GM23338 (cell line): ENCODE measurements at regions not wholly inside any gene's neighbourhood (a gene's known extent, or its start where the extent isn't known, plus 50 kb on each side); places are given as distances from the start of the nearest gene placed in this dataset.

Source experiments
- ATAC-seq: fragments of 200-7000 bp; cut with Tn5 transposase; 3 replicates; pipeline ENCODE4 v1.9.1; 2020
- DNase-seq: peaks from one replicate; pipeline ENCODE4 v3.0.0-alpha.2; 2015; ENCODE audit warnings: low spot score
- H2AFZ ChIP-seq: fragments of 200-600 bp; sonication (generic); 2 replicates; pipeline ENCODE4 v1.8.0; 2016; ENCODE audit warnings: antibody characterized with exemption, mild to moderate bottlenecking, moderate library complexity
- H3F3A ChIP-seq: fragments of 200-600 bp; sonication (generic); replicated peaks from 2 replicates; pipeline ENCODE4 v1.8.0; 2017; ENCODE audit warnings: antibody characterized with exemption, mixed run types, low read depth
- H3K27ac ChIP-seq: fragments of 200-600 bp; sonication (generic); 2 replicates; pipeline ENCODE4 v1.6.1; 2016; ENCODE audit warnings: low read depth
- H3K27me3 ChIP-seq: fragments of 200-600 bp; sonication (generic); 2 replicates; pipeline ENCODE4 v1.8.0; 2016; ENCODE audit warnings: mild to moderate bottlenecking, mixed run types, moderate library complexity; ENCODE audit not compliant: insufficient read depth
- H3K36me3 ChIP-seq: fragments of 200-600 bp; sonication (generic); 2 replicates; pipeline ENCODE4 v1.8.0; 2016; ENCODE audit warnings: mild to moderate bottlenecking; ENCODE audit not compliant: insufficient read depth
- H3K4me1 ChIP-seq: fragments of 200-600 bp; sonication (generic); 2 replicates; pipeline ENCODE4 v1.8.0; 2016; ENCODE audit warnings: mild to moderate bottlenecking, moderate library complexity; ENCODE audit not compliant: insufficient read depth
- H3K4me2 ChIP-seq: fragments of 200-600 bp; sonication (generic); 2 replicates; pipeline ENCODE4 v1.7.1; 2017; ENCODE audit warnings: mixed run types
- H3K4me3 ChIP-seq: fragments of 200-600 bp; sonication (generic); 2 replicates; pipeline ENCODE4 v1.6.1; 2016; ENCODE audit warnings: mixed run types
- H3K79me2 ChIP-seq: fragments of 200-600 bp; sonication (generic); replicated peaks from 2 replicates; pipeline ENCODE4 v1.8.0; 2017; ENCODE audit warnings: mild to moderate bottlenecking; ENCODE audit not compliant: insufficient read depth
- H3K9me2 ChIP-seq: fragments of 200-600 bp; sonication (generic); 2 replicates; pipeline ENCODE4 v1.8.0; 2017; ENCODE audit not compliant: insufficient read depth
- H4K20me1 ChIP-seq: fragments of 200-600 bp; sonication (generic); replicated peaks from 2 replicates; pipeline ENCODE4 v1.8.0; 2017; ENCODE audit warnings: mild to moderate bottlenecking; ENCODE audit not compliant: insufficient read depth
- H3K27ac Mint-ChIP-seq: 2 replicates; pipeline ENCODE4 v1.8.0; 2020; ENCODE audit warnings: inconsistent platforms, mild to moderate bottlenecking, moderate library complexity, mixed read lengths
- H3K27me3 Mint-ChIP-seq: 3 replicates; pipeline ENCODE4 v1.8.0; 2022; ENCODE audit warnings: low read depth, mild to moderate bottlenecking, moderate library complexity, mixed read lengths, inconsistent platforms; ENCODE audit not compliant: insufficient read depth, poor library complexity
- H3K36me3 Mint-ChIP-seq: 3 replicates; pipeline ENCODE4 v1.8.0; 2021; ENCODE audit warnings: low read depth, mild to moderate bottlenecking, inconsistent platforms, moderate library complexity, mixed read lengths
- H3K4me1 Mint-ChIP-seq: 3 replicates; pipeline ENCODE4 v1.8.0; 2020; ENCODE audit warnings: mild to moderate bottlenecking, inconsistent platforms, mixed read lengths
- H3K4me3 Mint-ChIP-seq: 3 replicates; pipeline ENCODE4 v1.8.0; 2021; ENCODE audit warnings: moderate library complexity, mild to moderate bottlenecking, inconsistent platforms, mixed read lengths
- H3K9me3 Mint-ChIP-seq: 3 replicates; pipeline ENCODE4 v1.8.0; 2020; ENCODE audit warnings: moderate library complexity, mild to moderate bottlenecking, inconsistent platforms, mixed read lengths
- CREB1 ChIP-seq: fragments of 250-450 bp; sonication (Bioruptor Pico); IDR thresholded peaks from 2 replicates; pipeline ENCODE4 v1.5.0; 2020; ENCODE audit warnings: low read depth, mild to moderate bottlenecking, moderate library complexity
- EZH2 ChIP-seq: fragments of 200-600 bp; sonication (generic); IDR thresholded peaks from one replicate; pipeline ENCODE4 v1.8.0; 2017; ENCODE audit warnings: antibody characterized with exemption, mild to moderate bottlenecking, low read depth; ENCODE audit not compliant: unreplicated experiment
- EZH2phosphoT487 ChIP-seq: fragments of 200-600 bp; sonication (generic); IDR thresholded peaks from one replicate; pipeline ENCODE4 v1.8.1; 2018; ENCODE audit warnings: antibody characterized with exemption; ENCODE audit not compliant: unreplicated experiment
- JUNB ChIP-seq: IDR thresholded peaks from one replicate; pipeline ENCODE4 v1.6.1; 2016; ENCODE audit warnings: antibody characterized with exemption; ENCODE audit not compliant: unreplicated experiment
- NANOG ChIP-seq: IDR thresholded peaks from 2 replicates; pipeline ENCODE4 v1.6.1; 2016; ENCODE audit warnings: antibody characterized with exemption, borderline replicate concordance
- POLR2AphosphoS5 ChIP-seq: IDR thresholded peaks from 2 replicates; pipeline ENCODE4 v1.6.1; 2016; ENCODE audit warnings: antibody characterized with exemption, low read depth
- STAT1 ChIP-seq: IDR thresholded peaks from one replicate; pipeline ENCODE4 v1.6.1; 2016; ENCODE audit warnings: antibody characterized with exemption; ENCODE audit not compliant: unreplicated experiment
- ZNF114 ChIP-seq: fragments of 250-450 bp; sonication (Bioruptor Pico); IDR thresholded peaks from 2 replicates; pipeline ENCODE4 v1.5.0; 2020; ENCODE audit warnings: mild to moderate bottlenecking, moderate library complexity
- ZNF331 ChIP-seq: fragments of 250-450 bp; sonication (Bioruptor Pico); IDR thresholded peaks from 2 replicates; pipeline ENCODE4 v1.5.0; 2020; ENCODE audit warnings: low read depth, mild to moderate bottlenecking, moderate library complexity
- TF ChIP-seq, protein P1 (sequence below): IDR thresholded peaks from 2 replicates; pipeline ENCODE4 v1.6.1; 2016; ENCODE audit warnings: antibody characterized with exemption
- TF ChIP-seq, protein P2 (sequence below): IDR thresholded peaks from one replicate; pipeline ENCODE4 v1.6.1; 2018; ENCODE audit warnings: antibody characterized with exemption; ENCODE audit not compliant: unreplicated experiment
- TF ChIP-seq, protein P3 (sequence below), 2 experiments: fragments of 200-600 bp in 1 of 2; sonication (generic) in 1 of 2; conservative IDR thresholded peaks; 2 replicates each; pipeline versions ENCODE4 v1.5.1 to v1.6.1; 2016 to 2017; ENCODE audit warnings: antibody characterized with exemption in 2 of 2, low read depth in 2 of 2, mild to moderate bottlenecking in 2 of 2, moderate library complexity in 1 of 2
- TF ChIP-seq, protein P4 (sequence below): fragments of 250-450 bp; sonication (Bioruptor Pico); IDR thresholded peaks from 2 replicates; pipeline ENCODE4 v1.5.0; 2020; ENCODE audit warnings: mild to moderate bottlenecking, moderate library complexity

DNA sequence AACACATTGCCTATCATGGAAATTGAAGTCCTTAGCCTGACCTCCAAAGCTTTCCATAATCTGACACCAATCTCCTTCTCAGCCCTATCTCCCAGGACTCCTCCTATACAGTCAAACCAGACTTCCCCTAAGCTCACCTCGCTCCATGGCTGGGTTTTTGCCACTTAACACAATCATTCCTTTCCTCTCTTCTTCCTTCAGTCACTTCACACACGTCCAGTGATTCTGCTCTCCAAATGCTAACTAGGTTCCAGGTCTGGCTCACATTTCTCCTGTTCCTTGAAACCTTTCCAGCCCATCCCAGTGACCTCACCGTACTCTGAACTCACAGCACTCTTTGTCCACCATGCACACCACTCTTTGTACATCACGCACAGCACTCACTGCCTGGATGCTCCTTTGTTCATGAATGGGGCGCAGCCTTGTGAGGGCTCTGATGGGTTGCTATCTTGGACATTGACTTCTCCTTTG lies 98.4 kb downstream of the GLUL start:
- no peaks in the 10 kb centered on the region for H4K20me1 ChIP-seq
- Mint-ChIP-seq H3K9me3 (no peaks in the 10 kb centered on the region), H3K27ac (no peak overlapping the region), H3K36me3 (no peaks in the 10 kb centered on the region), H3K4me1 (no peaks in the 10 kb centered on the region), H3K27me3 (peaks cover 4% of the 10 kb centered on the region), H3K4me3 (no peak overlapping the region)
- no peaks in the 10 kb centered on the region for H3K79me2 ChIP-seq
- no peak overlapping the region for H3K4me2 ChIP-seq
- no peaks in the 10 kb centered on the region for H3K36me3 ChIP-seq
- no peak overlapping the region for H2AFZ ChIP-seq
- no peaks in the 10 kb centered on the region; the same call in none of the 2 replicates for H3K9me2 ChIP-seq
- H3K27ac ChIP-seq, result no peak overlapping the region
- TF ChIP-seq EZH2phosphoT487, result no peak
- TF ChIP-seq JUNB, result no peak
- no peak for TF ChIP-seq POLR2AphosphoS5
- no peak for TF ChIP-seq NANOG
- TF ChIP-seq, protein P1, sequence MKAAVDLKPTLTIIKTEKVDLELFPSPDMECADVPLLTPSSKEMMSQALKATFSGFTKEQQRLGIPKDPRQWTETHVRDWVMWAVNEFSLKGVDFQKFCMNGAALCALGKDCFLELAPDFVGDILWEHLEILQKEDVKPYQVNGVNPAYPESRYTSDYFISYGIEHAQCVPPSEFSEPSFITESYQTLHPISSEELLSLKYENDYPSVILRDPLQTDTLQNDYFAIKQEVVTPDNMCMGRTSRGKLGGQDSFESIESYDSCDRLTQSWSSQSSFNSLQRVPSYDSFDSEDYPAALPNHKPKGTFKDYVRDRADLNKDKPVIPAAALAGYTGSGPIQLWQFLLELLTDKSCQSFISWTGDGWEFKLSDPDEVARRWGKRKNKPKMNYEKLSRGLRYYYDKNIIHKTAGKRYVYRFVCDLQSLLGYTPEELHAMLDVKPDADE, result no peak
- TF ChIP-seq, protein P2, sequence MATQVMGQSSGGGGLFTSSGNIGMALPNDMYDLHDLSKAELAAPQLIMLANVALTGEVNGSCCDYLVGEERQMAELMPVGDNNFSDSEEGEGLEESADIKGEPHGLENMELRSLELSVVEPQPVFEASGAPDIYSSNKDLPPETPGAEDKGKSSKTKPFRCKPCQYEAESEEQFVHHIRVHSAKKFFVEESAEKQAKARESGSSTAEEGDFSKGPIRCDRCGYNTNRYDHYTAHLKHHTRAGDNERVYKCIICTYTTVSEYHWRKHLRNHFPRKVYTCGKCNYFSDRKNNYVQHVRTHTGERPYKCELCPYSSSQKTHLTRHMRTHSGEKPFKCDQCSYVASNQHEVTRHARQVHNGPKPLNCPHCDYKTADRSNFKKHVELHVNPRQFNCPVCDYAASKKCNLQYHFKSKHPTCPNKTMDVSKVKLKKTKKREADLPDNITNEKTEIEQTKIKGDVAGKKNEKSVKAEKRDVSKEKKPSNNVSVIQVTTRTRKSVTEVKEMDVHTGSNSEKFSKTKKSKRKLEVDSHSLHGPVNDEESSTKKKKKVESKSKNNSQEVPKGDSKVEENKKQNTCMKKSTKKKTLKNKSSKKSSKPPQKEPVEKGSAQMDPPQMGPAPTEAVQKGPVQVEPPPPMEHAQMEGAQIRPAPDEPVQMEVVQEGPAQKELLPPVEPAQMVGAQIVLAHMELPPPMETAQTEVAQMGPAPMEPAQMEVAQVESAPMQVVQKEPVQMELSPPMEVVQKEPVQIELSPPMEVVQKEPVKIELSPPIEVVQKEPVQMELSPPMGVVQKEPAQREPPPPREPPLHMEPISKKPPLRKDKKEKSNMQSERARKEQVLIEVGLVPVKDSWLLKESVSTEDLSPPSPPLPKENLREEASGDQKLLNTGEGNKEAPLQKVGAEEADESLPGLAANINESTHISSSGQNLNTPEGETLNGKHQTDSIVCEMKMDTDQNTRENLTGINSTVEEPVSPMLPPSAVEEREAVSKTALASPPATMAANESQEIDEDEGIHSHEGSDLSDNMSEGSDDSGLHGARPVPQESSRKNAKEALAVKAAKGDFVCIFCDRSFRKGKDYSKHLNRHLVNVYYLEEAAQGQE, result no peak
- TF ChIP-seq STAT1, result no peak
- no peak for TF ChIP-seq ZNF331
- no peak for TF ChIP-seq CREB1 (CRISPR knock-in tag)
- TF ChIP-seq EZH2, result no peak
- no peak for TF ChIP-seq ZNF114 (CRISPR knock-in tag)
- TF ChIP-seq, protein P3, sequence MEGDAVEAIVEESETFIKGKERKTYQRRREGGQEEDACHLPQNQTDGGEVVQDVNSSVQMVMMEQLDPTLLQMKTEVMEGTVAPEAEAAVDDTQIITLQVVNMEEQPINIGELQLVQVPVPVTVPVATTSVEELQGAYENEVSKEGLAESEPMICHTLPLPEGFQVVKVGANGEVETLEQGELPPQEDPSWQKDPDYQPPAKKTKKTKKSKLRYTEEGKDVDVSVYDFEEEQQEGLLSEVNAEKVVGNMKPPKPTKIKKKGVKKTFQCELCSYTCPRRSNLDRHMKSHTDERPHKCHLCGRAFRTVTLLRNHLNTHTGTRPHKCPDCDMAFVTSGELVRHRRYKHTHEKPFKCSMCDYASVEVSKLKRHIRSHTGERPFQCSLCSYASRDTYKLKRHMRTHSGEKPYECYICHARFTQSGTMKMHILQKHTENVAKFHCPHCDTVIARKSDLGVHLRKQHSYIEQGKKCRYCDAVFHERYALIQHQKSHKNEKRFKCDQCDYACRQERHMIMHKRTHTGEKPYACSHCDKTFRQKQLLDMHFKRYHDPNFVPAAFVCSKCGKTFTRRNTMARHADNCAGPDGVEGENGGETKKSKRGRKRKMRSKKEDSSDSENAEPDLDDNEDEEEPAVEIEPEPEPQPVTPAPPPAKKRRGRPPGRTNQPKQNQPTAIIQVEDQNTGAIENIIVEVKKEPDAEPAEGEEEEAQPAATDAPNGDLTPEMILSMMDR (conservative IDR thresholded peaks at IDR 0.05; ENCODE audit: low read depth in 2 of 2), result no peak
- TF ChIP-seq, protein P4, sequence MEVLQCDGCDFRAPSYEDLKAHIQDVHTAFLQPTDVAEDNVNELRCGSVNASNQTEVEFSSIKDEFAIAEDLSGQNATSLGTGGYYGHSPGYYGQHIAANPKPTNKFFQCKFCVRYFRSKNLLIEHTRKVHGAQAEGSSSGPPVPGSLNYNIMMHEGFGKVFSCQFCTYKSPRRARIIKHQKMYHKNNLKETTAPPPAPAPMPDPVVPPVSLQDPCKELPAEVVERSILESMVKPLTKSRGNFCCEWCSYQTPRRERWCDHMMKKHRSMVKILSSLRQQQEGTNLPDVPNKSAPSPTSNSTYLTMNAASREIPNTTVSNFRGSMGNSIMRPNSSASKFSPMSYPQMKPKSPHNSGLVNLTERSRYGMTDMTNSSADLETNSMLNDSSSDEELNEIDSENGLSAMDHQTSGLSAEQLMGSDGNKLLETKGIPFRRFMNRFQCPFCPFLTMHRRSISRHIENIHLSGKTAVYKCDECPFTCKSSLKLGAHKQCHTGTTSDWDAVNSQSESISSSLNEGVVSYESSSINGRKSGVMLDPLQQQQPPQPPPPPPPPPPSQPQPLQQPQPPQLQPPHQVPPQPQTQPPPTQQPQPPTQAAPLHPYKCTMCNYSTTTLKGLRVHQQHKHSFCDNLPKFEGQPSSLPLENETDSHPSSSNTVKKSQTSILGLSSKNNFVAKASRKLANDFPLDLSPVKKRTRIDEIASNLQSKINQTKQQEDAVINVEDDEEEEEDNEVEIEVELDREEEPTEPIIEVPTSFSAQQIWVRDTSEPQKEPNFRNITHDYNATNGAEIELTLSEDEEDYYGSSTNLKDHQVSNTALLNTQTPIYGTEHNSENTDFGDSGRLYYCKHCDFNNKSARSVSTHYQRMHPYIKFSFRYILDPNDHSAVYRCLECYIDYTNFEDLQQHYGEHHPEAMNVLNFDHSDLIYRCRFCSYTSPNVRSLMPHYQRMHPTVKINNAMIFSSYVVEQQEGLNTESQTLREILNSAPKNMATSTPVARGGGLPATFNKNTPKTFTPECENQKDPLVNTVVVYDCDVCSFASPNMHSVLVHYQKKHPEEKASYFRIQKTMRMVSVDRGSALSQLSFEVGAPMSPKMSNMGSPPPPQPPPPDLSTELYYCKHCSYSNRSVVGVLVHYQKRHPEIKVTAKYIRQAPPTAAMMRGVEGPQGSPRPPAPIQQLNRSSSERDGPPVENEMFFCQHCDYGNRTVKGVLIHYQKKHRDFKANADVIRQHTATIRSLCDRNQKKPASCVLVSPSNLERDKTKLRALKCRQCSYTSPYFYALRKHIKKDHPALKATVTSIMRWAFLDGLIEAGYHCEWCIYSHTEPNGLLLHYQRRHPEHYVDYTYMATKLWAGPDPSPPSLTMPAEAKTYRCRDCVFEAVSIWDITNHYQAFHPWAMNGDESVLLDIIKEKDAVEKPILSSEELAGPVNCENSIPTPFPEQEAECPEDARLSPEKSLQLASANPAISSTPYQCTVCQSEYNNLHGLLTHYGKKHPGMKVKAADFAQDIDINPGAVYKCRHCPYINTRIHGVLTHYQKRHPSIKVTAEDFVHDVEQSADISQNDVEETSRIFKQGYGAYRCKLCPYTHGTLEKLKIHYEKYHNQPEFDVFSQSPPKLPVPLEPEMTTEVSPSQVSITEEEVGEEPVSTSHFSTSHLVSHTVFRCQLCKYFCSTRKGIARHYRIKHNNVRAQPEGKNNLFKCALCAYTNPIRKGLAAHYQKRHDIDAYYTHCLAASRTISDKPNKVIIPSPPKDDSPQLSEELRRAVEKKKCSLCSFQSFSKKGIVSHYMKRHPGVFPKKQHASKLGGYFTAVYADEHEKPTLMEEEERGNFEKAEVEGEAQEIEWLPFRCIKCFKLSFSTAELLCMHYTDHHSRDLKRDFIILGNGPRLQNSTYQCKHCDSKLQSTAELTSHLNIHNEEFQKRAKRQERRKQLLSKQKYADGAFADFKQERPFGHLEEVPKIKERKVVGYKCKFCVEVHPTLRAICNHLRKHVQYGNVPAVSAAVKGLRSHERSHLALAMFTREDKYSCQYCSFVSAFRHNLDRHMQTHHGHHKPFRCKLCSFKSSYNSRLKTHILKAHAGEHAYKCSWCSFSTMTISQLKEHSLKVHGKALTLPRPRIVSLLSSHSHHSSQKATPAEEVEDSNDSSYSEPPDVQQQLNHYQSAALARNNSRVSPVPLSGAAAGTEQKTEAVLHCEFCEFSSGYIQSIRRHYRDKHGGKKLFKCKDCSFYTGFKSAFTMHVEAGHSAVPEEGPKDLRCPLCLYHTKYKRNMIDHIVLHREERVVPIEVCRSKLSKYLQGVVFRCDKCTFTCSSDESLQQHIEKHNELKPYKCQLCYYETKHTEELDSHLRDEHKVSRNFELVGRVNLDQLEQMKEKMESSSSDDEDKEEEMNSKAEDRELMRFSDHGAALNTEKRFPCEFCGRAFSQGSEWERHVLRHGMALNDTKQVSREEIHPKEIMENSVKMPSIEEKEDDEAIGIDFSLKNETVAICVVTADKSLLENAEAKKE, result no peak
- ATAC-seq (no peak), DNase-seq (no peak)
- no peaks in the 10 kb centered on the region for H3K4me1 ChIP-seq
- H3K27me3 ChIP-seq, result no peaks in the 10 kb centered on the region
- no peak overlapping the region for H3K4me3 ChIP-seq
- no peaks in the 10 kb centered on the region for H3F3A ChIP-seq
